Body of pancreas (tissue), 4 donors: ENCODE measurements at regions not wholly inside any gene's neighbourhood (a gene's known extent, or its start where the extent isn't known, plus 50 kb on each side); places are given as distances from the start of the nearest gene placed in this dataset.
A peak's percentile ranks its signal among the peaks of the same experiment; 100 is the strongest.

Experiments used
- ATAC-seq: fragments of 150-250 bp; one replicate; pipeline ENCODE4 v1.9.1; 2016
- DNase-seq, 4 donors: peaks; one replicate each; pipeline ENCODE4 v3.0.0-alpha.2; 2019
- H3K27ac ChIP-seq, 4 donors: fragments of 200-600 bp; sonication (generic); 1 replicate in 3 of 4; 2 replicates in 1 of 4; pipeline versions ENCODE4 v1.5.1 to v1.6.1; 2016 to 2019; ENCODE audit warnings: mild to moderate bottlenecking in 1 of 4, mixed read lengths in 1 of 4, moderate library complexity in 1 of 4
- H3K27me3 ChIP-seq, 2 donors: fragments of 200-600 bp; sonication (generic); one replicate each; pipeline ENCODE4 v1.6.0; 2016; ENCODE audit warnings: mild to moderate bottlenecking in 1 of 2
- H3K36me3 ChIP-seq, 2 donors: fragments of 200-600 bp; sonication (generic); replicated peaks in 1 of 2; 2 replicates each; pipeline ENCODE4 v1.5.1; 2016; ENCODE audit warnings: low read depth in 2 of 2; ENCODE audit not compliant: insufficient read depth in 1 of 2
- H3K4me1 ChIP-seq: fragments of 200-600 bp; sonication (generic); one replicate; pipeline ENCODE4 v1.6.0; 2016
- H3K4me3 ChIP-seq, 2 donors: fragments of 200-600 bp; sonication (generic); 1 replicate in 1 of 2; 2 replicates in 1 of 2; pipeline ENCODE4 v1.5.1; 2016 to 2019
- H3K9me3 ChIP-seq, 3 donors: fragments of 200-600 bp; sonication (generic); 1 replicate in 2 of 3; 2 replicates in 1 of 3; pipeline ENCODE4 v1.5.1; 2016
- POLR2A ChIP-seq, 3 donors: fragments of 450-650 bp; IDR thresholded peaks; one replicate each; pipeline ENCODE4 v1.6.1; 2016; ENCODE audit warnings: antibody characterized with exemption in 3 of 3, mild to moderate bottlenecking in 2 of 3
- WGBS, 2 donors: methylation state at CpG; one replicate each; pipeline ENCODE4 v1.1.5; 2017; 5-methylcytosine and 5-hydroxymethylcytosine counted together
- intact Hi-C: fragments of 100-400 bp; cut with DNase I; formaldehyde crosslinking; loops from one replicate; pipeline ENCODE4 v1.15.1; 2023
- TF ChIP-seq, protein P1 (sequence below), 7 experiments: fragments of 450-650 bp in 4 of 7; fragments of 200-600 bp in 3 of 7; sonication (generic) in 3 of 7; IDR thresholded peaks; one replicate each; pipeline ENCODE4 v1.5.1; 2016 to 2019; ENCODE audit warnings: antibody characterized with exemption in 7 of 7

DNA sequence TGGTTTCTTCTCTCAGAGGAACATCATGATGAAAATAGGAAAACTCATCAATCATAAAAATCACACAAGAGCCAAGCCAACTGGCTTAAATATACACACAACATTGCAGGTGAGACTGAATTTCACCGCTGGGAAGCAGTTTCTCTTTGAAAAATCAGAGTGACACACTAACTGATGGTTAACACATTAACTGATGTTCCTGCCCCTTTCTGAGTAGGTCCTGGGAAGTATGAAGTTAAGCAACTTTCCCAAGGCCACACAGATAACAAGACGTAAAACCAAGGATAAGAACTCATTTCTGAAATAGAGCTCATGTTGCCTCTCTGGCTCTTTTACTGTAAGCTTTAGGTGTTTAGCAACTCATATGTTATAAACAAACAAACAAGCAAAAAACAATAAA is 813.7 kb upstream of the HS3ST1 start:
- DNase-seq (peak in 1 of 4 donors; percentile 9), ATAC-seq (peak; percentile 27)
- Histone ChIP-seq H3K36me3 (no peaks in the 10 kb centered on the region), H3K9me3 (no peaks in the 10 kb centered on the region), H3K27me3 (no peaks in the 10 kb centered on the region), H3K4me1 (no peaks in the 10 kb centered on the region), H3K27ac (no peak overlapping the region), H3K4me3 (no peak overlapping the region)
- WGBS, 2 donors, result 21 to 23% methylated on average over 2 of the region's 2 CpGs
- TF ChIP-seq, protein P1, sequence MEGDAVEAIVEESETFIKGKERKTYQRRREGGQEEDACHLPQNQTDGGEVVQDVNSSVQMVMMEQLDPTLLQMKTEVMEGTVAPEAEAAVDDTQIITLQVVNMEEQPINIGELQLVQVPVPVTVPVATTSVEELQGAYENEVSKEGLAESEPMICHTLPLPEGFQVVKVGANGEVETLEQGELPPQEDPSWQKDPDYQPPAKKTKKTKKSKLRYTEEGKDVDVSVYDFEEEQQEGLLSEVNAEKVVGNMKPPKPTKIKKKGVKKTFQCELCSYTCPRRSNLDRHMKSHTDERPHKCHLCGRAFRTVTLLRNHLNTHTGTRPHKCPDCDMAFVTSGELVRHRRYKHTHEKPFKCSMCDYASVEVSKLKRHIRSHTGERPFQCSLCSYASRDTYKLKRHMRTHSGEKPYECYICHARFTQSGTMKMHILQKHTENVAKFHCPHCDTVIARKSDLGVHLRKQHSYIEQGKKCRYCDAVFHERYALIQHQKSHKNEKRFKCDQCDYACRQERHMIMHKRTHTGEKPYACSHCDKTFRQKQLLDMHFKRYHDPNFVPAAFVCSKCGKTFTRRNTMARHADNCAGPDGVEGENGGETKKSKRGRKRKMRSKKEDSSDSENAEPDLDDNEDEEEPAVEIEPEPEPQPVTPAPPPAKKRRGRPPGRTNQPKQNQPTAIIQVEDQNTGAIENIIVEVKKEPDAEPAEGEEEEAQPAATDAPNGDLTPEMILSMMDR (IDR thresholded peaks at IDR 0.05), result no peak
- no peak for TF ChIP-seq POLR2A (IDR thresholded peaks at IDR 0.05)
- intact Hi-C loops, result no loop called here

DNA sequence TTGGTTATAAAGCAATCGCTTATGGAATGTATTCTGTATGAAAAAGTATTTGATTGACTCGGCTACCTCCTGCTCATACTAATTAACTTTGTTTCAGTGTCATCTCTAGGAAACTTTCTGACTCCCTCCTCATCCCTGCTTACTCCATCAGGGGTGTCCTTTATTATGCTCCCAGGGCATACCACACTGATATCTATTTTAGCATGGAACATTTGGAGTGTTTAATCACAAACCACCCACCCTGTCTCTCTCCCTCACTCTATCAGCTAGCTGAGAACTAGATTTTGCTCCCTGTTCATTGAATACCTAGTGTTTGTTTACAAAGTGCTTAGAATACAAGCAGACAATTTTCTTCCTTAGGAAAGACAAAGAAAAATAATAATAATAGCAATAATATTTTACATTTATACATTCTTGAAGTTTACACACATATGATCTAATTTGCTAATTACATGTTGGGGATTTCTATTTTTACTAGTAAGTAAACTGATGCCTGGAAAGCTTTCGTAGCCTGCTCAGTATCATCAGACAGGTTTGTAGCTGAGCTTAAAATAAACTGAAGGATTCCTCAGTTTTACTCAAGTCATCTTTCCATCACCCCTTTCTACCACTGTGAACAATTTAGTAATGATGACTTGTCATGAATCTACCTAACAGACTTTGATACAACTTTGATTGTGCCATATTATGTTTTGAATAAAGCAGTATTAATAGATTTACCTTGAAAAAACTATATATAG is 811.4 kb upstream of the HS3ST1 start:
- no peaks in the 10 kb centered on the region for H3K9me3 ChIP-seq
- intact Hi-C loops, result no loop called here
- no peak for ATAC-seq
- no peak for TF ChIP-seq POLR2A (IDR thresholded peaks at IDR 0.05)
- TF ChIP-seq, protein P1 (IDR thresholded peaks at IDR 0.05), result no peak
- H3K27me3 ChIP-seq, result no peaks in the 10 kb centered on the region
- H3K27ac ChIP-seq, result no peak overlapping the region
- DNase-seq, result no peak
- no peak overlapping the region for H3K4me3 ChIP-seq
- 39 to 55% methylated on average over 3 of the region's 3 CpGs for WGBS, 2 donors
- no peaks in the 10 kb centered on the region for H3K4me1 ChIP-seq
- no peaks in the 10 kb centered on the region for H3K36me3 ChIP-seq

DNA sequence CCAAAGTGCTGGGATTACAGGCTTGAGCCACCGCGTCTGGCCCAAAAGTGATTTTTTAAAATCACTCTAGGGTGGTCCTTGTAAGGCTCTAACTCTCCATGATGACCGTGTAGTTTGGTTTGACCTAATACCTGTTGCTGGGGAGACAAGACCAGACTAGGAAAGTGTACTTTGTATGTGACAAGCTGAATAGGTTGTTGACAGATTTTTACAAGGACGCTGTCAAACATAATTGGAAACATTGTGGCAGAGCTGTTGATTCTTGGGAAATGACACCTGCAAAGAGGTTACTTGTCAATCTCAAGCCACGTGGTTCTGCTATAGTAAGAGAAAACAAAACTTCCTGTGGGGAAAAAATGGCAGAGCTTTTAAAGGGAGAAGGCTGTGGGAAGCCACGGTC is 802.4 kb upstream of the HS3ST1 start:
- Histone ChIP-seq H3K4me1 (no peaks in the 10 kb centered on the region), H3K27ac (no peak overlapping the region), H3K36me3 (no peaks in the 10 kb centered on the region), H3K27me3 (no peaks in the 10 kb centered on the region), H3K4me3 (no peak overlapping the region), H3K9me3 (no peaks in the 10 kb centered on the region)
- ATAC-seq (no peak), DNase-seq (no peak)
- intact Hi-C loops, result no loop called here
- TF ChIP-seq POLR2A (IDR thresholded peaks at IDR 0.05), result no peak
- TF ChIP-seq, protein P1 (IDR thresholded peaks at IDR 0.05), result no peak
- WGBS, 2 donors, result 49 to 64% methylated on average over 6 of the region's 6 CpGs

DNA sequence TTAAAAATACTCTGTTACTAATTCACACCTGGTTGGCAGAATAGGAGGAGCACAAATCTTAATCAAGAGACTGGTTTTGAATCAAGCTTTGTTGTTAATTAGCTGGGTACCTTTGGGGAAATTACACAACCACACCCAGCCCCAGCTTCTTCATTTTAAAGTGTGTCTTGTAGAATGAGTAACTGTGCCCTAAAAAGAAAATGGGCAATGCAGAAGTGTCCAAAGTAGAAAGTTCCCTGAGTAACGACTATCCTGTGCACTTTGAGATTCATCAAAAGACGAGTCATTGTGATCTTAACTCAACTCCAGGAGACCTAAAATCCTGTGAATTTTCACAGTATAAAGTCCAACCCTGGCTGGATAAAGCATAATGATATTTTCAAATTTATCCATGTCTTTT is 792.3 kb upstream of the HS3ST1 start:
- 58 to 63% methylated on average over 2 of the region's 2 CpGs for WGBS, 2 donors
- no peaks in the 10 kb centered on the region for H3K27me3 ChIP-seq
- H3K27ac ChIP-seq, result no peak overlapping the region
- ATAC-seq, result no peak
- no peak overlapping the region for H3K4me3 ChIP-seq
- intact Hi-C loops, result no loop called here
- no peak for DNase-seq
- no peaks in the 10 kb centered on the region for H3K4me1 ChIP-seq
- no peaks in the 10 kb centered on the region for H3K9me3 ChIP-seq
- TF ChIP-seq, protein P1 (IDR thresholded peaks at IDR 0.05), result no peak
- TF ChIP-seq POLR2A (IDR thresholded peaks at IDR 0.05), result no peak
- no peaks in the 10 kb centered on the region for H3K36me3 ChIP-seq

DNA sequence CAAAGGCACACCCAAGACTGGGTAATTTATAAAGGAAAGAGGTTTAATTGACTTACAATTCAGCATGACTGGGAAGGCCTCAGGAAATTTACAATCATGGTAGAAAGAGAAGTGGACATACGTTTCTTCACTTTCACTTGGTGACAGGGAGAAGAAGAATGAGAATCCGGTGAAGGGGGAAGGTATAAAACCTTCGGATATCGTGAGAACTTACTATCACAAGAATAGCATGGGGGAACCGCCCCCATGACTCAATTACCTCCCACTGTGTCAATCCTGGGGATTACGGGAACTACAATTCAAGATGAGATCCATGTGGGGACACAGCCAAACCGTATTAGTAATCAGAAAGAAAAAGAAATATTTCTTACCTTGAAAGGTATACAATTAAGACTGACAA is 782.9 kb upstream of the HS3ST1 start:
- no peak for ATAC-seq
- Histone ChIP-seq H3K27me3 (no peaks in the 10 kb centered on the region), H3K9me3 (no peaks in the 10 kb centered on the region), H3K4me3 (no peak overlapping the region), H3K27ac (no peak overlapping the region), H3K4me1 (no peaks in the 10 kb centered on the region), H3K36me3 (no peaks in the 10 kb centered on the region)
- DNase-seq, result no peak
- intact Hi-C loops, result no loop called here
- 53 to 58% methylated on average over 7 of the region's 7 CpGs for WGBS, 2 donors
- TF ChIP-seq, protein P1 (IDR thresholded peaks at IDR 0.05), result no peak
- TF ChIP-seq POLR2A (IDR thresholded peaks at IDR 0.05), result no peak
